HG02840 (cell line): ENCODE measurements at regions not wholly inside any gene's neighbourhood (a gene's known extent, or its start where the extent isn't known, plus 50 kb on each side); places are given as distances from the start of the nearest gene placed in this dataset.

Experiments
- ATAC-seq: cut with Tn5 transposase; IDR thresholded peaks from one replicate; pipeline ENCODE4 v1.9.1; 2021; ENCODE audit warnings: mild to moderate bottlenecking, moderate library complexity, moderate number of reproducible peaks; ENCODE audit not compliant: unreplicated experiment, low FRiP score

- no peak for ATAC-seq
Measured at GRCh38 chr7:121575194-121575765, 179.2 kb upstream of the FAM3C start.

- no peak for ATAC-seq
Measured at GRCh38 chr7:121574109-121574508, 178.0 kb upstream of the FAM3C start.

GRCh38 chr7:121572615-121573014 is 176.5 kb upstream of the FAM3C start:
- ATAC-seq: no peak

GRCh38 chr7:121570365-121570764 is 174.3 kb upstream of the FAM3C start:
- no peak for ATAC-seq

GRCh38 chr7:121563177-121563576 is 167.1 kb upstream of the FAM3C start:
- no peak for ATAC-seq

GRCh38 chr7:121562259-121562658 is 166.2 kb upstream of the FAM3C start:
- ATAC-seq: no peak

- no peak for ATAC-seq
Measured at GRCh38 chr7:121561717-121562116, 165.6 kb upstream of the FAM3C start.

GRCh38 chr7:121560267-121560990 is 164.3 kb upstream of the FAM3C start:
- no peak for ATAC-seq

- ATAC-seq: no peak
Measured at GRCh38 chr7:121558288-121558687, 162.2 kb upstream of the FAM3C start.

GRCh38 chr7:121557034-121557892 is 161.2 kb upstream of the FAM3C start:
- no peak for ATAC-seq

GRCh38 chr7:121555558-121555957 is 159.4 kb upstream of the FAM3C start:
- no peak for ATAC-seq

- ATAC-seq: no peak
Measured at GRCh38 chr7:121547544-121548092, 151.5 kb upstream of the FAM3C start.

GRCh38 chr7:121546632-121547543 is 150.8 kb upstream of the FAM3C start:
- ATAC-seq: no peak

GRCh38 chr7:121545418-121545817 is 149.3 kb upstream of the FAM3C start:
- no peak for ATAC-seq

- no peak for ATAC-seq
Measured at GRCh38 chr7:121544726-121545125, 148.6 kb upstream of the FAM3C start.

GRCh38 chr7:121544238-121544637 is 148.1 kb upstream of the FAM3C start:
- no peak for ATAC-seq

GRCh38 chr7:121541457-121541856 is 145.3 kb upstream of the FAM3C start:
- ATAC-seq: no peak

- ATAC-seq: no peak
Measured at GRCh38 chr7:121540138-121540537, 144.0 kb upstream of the FAM3C start.

- ATAC-seq: no peak
Measured at GRCh38 chr7:121537031-121537430, 140.9 kb upstream of the FAM3C start.
